SK-N-SH treated with all-trans-retinoic acid at 6 μM for 48 hours (cell line): ENCODE measurements at regions not wholly inside any gene's neighbourhood (a gene's known extent, or its start where the extent isn't known, plus 50 kb on each side); places are given as distances from the start of the nearest gene placed in this dataset.

Experiments
- ISL1 ChIP-seq: fragments of 250-450 bp; sonication (Bioruptor Pico); IDR thresholded peaks from 2 replicates; pipeline ENCODE4 v2.1.2; 2022; ENCODE audit warnings: mild to moderate bottlenecking, moderate library complexity
- PPARA ChIP-seq: fragments of 250-450 bp; sonication (Bioruptor Pico); IDR thresholded peaks from 2 replicates; pipeline ENCODE4 v1.5.0; 2020; ENCODE audit warnings: mild to moderate bottlenecking, borderline replicate concordance
- RARB ChIP-seq: fragments of 250-450 bp; sonication (Bioruptor Pico); IDR thresholded peaks from 2 replicates; pipeline ENCODE4 v1.8.0; 2021; ENCODE audit warnings: mild to moderate bottlenecking, moderate library complexity
- TCF4 ChIP-seq: fragments of 250-450 bp; sonication (Bioruptor Pico); IDR thresholded peaks from 2 replicates; pipeline ENCODE4 v1.8.0; 2021; ENCODE audit warnings: mild to moderate bottlenecking, moderate library complexity, borderline replicate concordance
- ZNF8 ChIP-seq: fragments of 450-650 bp; formaldehyde crosslinking; IDR thresholded peaks from 2 replicates; pipeline ENCODE4 v1.5.0; 2020; ENCODE audit warnings: mild to moderate bottlenecking, moderate library complexity
- TF ChIP-seq, protein P1 (sequence below): fragments of 250-450 bp; sonication (Bioruptor Pico); IDR thresholded peaks from 2 replicates; pipeline ENCODE4 v1.5.1; 2020; ENCODE audit warnings: low read depth, mild to moderate bottlenecking, moderate library complexity
- TF ChIP-seq, protein P2 (sequence below): fragments of 250-450 bp; sonication (Bioruptor Pico); IDR thresholded peaks from 2 replicates; pipeline ENCODE4 v1.8.0; 2020; ENCODE audit warnings: mild to moderate bottlenecking, moderate library complexity, borderline replicate concordance

DNA sequence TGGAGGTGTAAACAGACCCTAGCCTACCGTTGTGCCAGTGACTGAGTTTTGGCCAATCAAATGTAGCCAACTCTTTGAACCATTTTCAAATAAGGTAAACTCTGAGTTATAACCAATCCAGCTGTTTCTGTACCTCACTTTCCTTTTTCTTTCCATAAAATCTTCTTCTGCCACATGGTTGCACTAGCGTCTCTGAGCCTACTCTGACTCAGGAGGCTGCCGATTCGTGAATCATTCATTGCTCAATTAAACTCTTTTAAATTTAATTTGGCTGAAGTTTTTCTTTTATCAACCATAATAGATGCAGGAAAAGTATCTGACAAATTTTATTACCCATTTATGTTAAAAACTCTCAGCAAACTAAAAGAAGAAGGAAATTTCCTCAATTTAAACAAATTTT is 111.5 kb upstream of the LYPLAL1 start:
- TF ChIP-seq, protein P1, sequence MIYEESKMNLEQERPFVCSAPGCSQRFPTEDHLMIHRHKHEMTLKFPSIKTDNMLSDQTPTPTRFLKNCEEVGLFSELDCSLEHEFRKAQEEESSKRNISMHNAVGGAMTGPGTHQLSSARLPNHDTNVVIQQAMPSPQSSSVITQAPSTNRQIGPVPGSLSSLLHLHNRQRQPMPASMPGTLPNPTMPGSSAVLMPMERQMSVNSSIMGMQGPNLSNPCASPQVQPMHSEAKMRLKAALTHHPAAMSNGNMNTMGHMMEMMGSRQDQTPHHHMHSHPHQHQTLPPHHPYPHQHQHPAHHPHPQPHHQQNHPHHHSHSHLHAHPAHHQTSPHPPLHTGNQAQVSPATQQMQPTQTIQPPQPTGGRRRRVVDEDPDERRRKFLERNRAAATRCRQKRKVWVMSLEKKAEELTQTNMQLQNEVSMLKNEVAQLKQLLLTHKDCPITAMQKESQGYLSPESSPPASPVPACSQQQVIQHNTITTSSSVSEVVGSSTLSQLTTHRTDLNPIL (CRISPR knock-in tag): no peak
- TF ChIP-seq RARB (CRISPR knock-in tag): no peak
- no peak for TF ChIP-seq ZNF8
- TF ChIP-seq TCF4 (CRISPR knock-in tag): no peak
- no peak for TF ChIP-seq PPARA (CRISPR knock-in tag)
- TF ChIP-seq, protein P2, sequence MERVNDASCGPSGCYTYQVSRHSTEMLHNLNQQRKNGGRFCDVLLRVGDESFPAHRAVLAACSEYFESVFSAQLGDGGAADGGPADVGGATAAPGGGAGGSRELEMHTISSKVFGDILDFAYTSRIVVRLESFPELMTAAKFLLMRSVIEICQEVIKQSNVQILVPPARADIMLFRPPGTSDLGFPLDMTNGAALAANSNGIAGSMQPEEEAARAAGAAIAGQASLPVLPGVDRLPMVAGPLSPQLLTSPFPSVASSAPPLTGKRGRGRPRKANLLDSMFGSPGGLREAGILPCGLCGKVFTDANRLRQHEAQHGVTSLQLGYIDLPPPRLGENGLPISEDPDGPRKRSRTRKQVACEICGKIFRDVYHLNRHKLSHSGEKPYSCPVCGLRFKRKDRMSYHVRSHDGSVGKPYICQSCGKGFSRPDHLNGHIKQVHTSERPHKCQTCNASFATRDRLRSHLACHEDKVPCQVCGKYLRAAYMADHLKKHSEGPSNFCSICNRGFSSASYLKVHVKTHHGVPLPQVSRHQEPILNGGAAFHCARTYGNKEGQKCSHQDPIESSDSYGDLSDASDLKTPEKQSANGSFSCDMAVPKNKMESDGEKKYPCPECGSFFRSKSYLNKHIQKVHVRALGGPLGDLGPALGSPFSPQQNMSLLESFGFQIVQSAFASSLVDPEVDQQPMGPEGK: no peak
- no peak for TF ChIP-seq ISL1
